ENCODE measurements at regions not wholly inside any gene's neighbourhood (a gene's known extent, or its start where the extent isn't known, plus 50 kb on each side); places are given as distances from the start of the nearest gene placed in this dataset.

GRCh38 chr6:14513496-14514393 lies 396.2 kb downstream of the CD83 start:
- no peak overlapping the region for H3K4me3 Mint-ChIP-seq
- H3K9me3 Mint-ChIP-seq: no peaks in the 10 kb centered on the region; the same call in 1 of the 3 replicates
- H3K4me1 Mint-ChIP-seq: peaks cover 9% of the 10 kb centered on the region; the same call in 2 of the 3 replicates
- ATAC-seq (no peak), DNase-seq (ENCODE audit: low spot score) (no peak)
- Histone ChIP-seq H3F3A (replicated peaks; ENCODE audit: low read depth) (0 out of 2 replicates have a peak, but pooled peaks cover 3% of the 10 kb centered on the region), H3K36me3 (ENCODE audit: insufficient read depth) (no peaks in the 10 kb centered on the region), H4K20me1 (replicated peaks; ENCODE audit: insufficient read depth) (no peaks in the 10 kb centered on the region), H3K27me3 (ENCODE audit: insufficient read depth) (no peaks in the 10 kb centered on the region), H3K9me2 (ENCODE audit: insufficient read depth) (peaks cover 11% of the 10 kb centered on the region), H3K27ac (ENCODE audit: low read depth) (no peak overlapping the region), H3K4me1 (ENCODE audit: insufficient read depth) (peaks cover 2% of the 10 kb centered on the region; the same call in 1 of the 2 replicates), H2AFZ (no peak overlapping the region), H3K4me2 (no peak overlapping the region), H3K79me2 (replicated peaks; ENCODE audit: insufficient read depth) (no peaks in the 10 kb centered on the region), H3K4me3 (no peak overlapping the region)
- no peak overlapping the region for H3K27ac Mint-ChIP-seq
- H3K27me3 Mint-ChIP-seq (ENCODE audit: insufficient read depth, low read depth, poor library complexity): no peaks in the 10 kb centered on the region
- TF ChIP-seq, protein P1, sequence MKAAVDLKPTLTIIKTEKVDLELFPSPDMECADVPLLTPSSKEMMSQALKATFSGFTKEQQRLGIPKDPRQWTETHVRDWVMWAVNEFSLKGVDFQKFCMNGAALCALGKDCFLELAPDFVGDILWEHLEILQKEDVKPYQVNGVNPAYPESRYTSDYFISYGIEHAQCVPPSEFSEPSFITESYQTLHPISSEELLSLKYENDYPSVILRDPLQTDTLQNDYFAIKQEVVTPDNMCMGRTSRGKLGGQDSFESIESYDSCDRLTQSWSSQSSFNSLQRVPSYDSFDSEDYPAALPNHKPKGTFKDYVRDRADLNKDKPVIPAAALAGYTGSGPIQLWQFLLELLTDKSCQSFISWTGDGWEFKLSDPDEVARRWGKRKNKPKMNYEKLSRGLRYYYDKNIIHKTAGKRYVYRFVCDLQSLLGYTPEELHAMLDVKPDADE (IDR thresholded peaks at IDR 0.05): no peak
- TF ChIP-seq POLR2AphosphoS5 (IDR thresholded peaks at IDR 0.05; ENCODE audit: low read depth) (no peak), ZNF462 (CRISPR knock-in tag; IDR thresholded peaks at IDR 0.05) (no peak), EZH2phosphoT487 (IDR thresholded peaks at IDR 0.05; ENCODE audit: unreplicated experiment) (no peak), JUNB (IDR thresholded peaks at IDR 0.05; ENCODE audit: unreplicated experiment) (no peak)
- peaks cover 3% of the 10 kb centered on the region; the same call in 2 of the 3 replicates for H3K36me3 Mint-ChIP-seq (ENCODE audit: low read depth)
